Liver (tissue), 3 donors: ENCODE measurements at regions not wholly inside any gene's neighbourhood (a gene's known extent, or its start where the extent isn't known, plus 50 kb on each side); places are given as distances from the start of the nearest gene placed in this dataset.

ENCODE experiments used
- CTCF ChIP-seq: fragments of 150-350 bp; IDR thresholded peaks from 2 replicates; pipeline ENCODE4 v1.5.1; 2017; ENCODE audit warnings: improper control_type of control experiment, low read depth, low read length; ENCODE audit not compliant: missing input control
- SP1 ChIP-seq: IDR thresholded peaks from 2 replicates; pipeline ENCODE4 v1.6.1; 2018; ENCODE audit warnings: antibody characterized with exemption, mild to moderate bottlenecking
- donor health status: healthy.
- donor health status: healthy.

GRCh38 chr11:29244355-29244754 is 772.5 kb downstream of the KCNA4 start:
- TF ChIP-seq SP1: no peak
- TF ChIP-seq CTCF: no peak
